A673 (cell line): ENCODE measurements at regions not wholly inside any gene's neighbourhood (a gene's known extent, or its start where the extent isn't known, plus 50 kb on each side); places are given as distances from the start of the nearest gene placed in this dataset.

Experiments
- EZH2 ChIP-seq: fragments of 200-600 bp; sonication (generic); IDR thresholded peaks from 2 replicates; pipeline ENCODE4 v1.6.1; 2017; ENCODE audit warnings: borderline replicate concordance, low read depth, mild to moderate bottlenecking, mixed read lengths, antibody characterized with exemption, low read length; ENCODE audit not compliant: poor library complexity, severe bottlenecking
- TF ChIP-seq, protein P1 (sequence below): fragments of 300-800, 200-600 bp; sonication (generic); conservative IDR thresholded peaks from 2 replicates; pipeline ENCODE4 v1.5.1; 2017; ENCODE audit warnings: low read depth, mild to moderate bottlenecking, antibody characterized with exemption, low read length, moderate library complexity, mixed read lengths

DNA sequence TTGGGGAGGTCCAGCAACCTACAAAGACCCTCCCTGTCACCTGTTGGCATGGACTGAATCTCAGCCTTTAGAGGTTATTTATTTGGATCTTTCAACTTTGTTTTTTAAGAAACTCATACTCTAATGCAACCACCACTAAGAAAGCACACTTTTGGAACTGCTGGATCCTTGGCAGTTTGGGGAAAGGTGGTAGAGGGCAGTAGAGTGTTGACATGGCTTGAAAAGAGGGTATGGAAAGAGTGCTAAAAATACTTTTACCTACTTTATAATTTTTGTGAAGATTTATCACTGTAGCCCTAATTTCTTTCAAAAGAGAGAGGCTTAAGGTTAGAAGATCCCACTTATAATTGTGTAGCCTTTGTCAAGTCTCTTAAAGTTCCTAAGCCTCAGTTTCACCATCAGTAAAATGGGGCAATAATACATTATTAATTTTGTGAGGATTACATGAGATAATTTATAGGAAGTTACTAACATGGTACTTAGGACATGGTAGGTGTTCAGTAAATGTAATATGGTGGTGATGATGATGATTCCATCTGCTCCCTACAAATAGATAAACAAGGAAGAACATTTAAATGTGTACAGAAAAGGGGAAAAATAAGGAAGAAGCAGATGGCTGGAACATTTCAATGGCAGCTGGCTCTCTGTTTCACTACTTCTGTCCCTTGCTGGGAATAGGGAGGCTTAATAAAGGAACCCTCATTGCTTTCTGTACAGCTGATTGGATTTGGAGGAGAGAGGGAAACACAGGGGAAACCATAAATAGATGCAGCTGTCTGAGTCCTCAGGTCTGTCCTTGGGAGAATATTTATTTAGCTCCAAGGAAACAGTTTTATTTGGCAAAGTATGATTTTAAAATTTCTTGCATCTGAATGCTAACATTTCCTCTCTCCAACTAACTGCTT is 208.4 kb upstream of the ADAMTS9 start:
- TF ChIP-seq, protein P1, sequence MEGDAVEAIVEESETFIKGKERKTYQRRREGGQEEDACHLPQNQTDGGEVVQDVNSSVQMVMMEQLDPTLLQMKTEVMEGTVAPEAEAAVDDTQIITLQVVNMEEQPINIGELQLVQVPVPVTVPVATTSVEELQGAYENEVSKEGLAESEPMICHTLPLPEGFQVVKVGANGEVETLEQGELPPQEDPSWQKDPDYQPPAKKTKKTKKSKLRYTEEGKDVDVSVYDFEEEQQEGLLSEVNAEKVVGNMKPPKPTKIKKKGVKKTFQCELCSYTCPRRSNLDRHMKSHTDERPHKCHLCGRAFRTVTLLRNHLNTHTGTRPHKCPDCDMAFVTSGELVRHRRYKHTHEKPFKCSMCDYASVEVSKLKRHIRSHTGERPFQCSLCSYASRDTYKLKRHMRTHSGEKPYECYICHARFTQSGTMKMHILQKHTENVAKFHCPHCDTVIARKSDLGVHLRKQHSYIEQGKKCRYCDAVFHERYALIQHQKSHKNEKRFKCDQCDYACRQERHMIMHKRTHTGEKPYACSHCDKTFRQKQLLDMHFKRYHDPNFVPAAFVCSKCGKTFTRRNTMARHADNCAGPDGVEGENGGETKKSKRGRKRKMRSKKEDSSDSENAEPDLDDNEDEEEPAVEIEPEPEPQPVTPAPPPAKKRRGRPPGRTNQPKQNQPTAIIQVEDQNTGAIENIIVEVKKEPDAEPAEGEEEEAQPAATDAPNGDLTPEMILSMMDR = no peak
- TF ChIP-seq EZH2 = no peak
